ENCODE measurements at regions not wholly inside any gene's neighbourhood (a gene's known extent, or its start where the extent isn't known, plus 50 kb on each side); places are given as distances from the start of the nearest gene placed in this dataset.

DNA sequence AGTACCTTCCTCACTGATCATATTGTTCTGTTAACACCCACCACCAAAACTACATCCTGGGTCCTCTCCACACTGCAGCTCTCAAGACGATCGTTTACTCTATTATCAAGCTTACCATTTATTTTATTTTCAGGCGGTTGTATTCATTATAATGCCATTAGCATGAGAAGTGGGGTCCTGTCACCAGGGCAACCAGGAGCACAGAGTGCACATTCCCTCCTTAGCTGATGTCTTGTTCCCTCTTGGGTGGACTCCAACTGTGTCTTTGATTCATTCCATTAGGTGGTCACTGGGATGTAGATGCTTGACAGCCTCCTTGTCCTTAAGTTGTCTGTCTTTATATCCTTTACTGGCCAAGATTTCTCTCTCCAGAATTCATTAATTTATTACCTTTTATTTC lies 965.9 kb upstream of the EEF2KMT start:
- H3K4me1 ChIP-seq (ENCODE audit: control insufficient read depth in 1 of 2, low read depth in 2 of 2): no peaks in the 10 kb centered on the region
- no peak for DNase-seq (ENCODE audit: low spot score)
- no peak overlapping the region for H3K27ac ChIP-seq
- no peak for ATAC-seq (ENCODE audit: insufficient number of reproducible peaks, low FRiP score, low read depth)
- TF ChIP-seq, protein P1, sequence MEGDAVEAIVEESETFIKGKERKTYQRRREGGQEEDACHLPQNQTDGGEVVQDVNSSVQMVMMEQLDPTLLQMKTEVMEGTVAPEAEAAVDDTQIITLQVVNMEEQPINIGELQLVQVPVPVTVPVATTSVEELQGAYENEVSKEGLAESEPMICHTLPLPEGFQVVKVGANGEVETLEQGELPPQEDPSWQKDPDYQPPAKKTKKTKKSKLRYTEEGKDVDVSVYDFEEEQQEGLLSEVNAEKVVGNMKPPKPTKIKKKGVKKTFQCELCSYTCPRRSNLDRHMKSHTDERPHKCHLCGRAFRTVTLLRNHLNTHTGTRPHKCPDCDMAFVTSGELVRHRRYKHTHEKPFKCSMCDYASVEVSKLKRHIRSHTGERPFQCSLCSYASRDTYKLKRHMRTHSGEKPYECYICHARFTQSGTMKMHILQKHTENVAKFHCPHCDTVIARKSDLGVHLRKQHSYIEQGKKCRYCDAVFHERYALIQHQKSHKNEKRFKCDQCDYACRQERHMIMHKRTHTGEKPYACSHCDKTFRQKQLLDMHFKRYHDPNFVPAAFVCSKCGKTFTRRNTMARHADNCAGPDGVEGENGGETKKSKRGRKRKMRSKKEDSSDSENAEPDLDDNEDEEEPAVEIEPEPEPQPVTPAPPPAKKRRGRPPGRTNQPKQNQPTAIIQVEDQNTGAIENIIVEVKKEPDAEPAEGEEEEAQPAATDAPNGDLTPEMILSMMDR (IDR thresholded peaks at IDR 0.05): no peak
- H3K27me3 ChIP-seq (replicated peaks; ENCODE audit: insufficient read depth): no peaks in the 10 kb centered on the region
- H3K36me3 ChIP-seq: no peaks in the 10 kb centered on the region
- no peaks in the 10 kb centered on the region for H3K9me3 ChIP-seq
- no peak overlapping the region for H3K4me3 ChIP-seq

- DNase-seq (ENCODE audit: low spot score) (no peak), ATAC-seq (ENCODE audit: insufficient number of reproducible peaks, low FRiP score, low read depth) (no peak)
- Histone ChIP-seq H3K4me3 (no peak overlapping the region), H3K36me3 (no peaks in the 10 kb centered on the region), H3K27ac (no peak overlapping the region), H3K9me3 (no peaks in the 10 kb centered on the region), H3K4me1 (ENCODE audit: control insufficient read depth in 1 of 2, low read depth in 2 of 2) (no peaks in the 10 kb centered on the region), H3K27me3 (replicated peaks; ENCODE audit: insufficient read depth) (no peaks in the 10 kb centered on the region)
- TF ChIP-seq, protein P1 (IDR thresholded peaks at IDR 0.05): no peak
Observed at GRCh38 chr16:6059671-6060070, 962.1 kb upstream of the EEF2KMT start.

DNA sequence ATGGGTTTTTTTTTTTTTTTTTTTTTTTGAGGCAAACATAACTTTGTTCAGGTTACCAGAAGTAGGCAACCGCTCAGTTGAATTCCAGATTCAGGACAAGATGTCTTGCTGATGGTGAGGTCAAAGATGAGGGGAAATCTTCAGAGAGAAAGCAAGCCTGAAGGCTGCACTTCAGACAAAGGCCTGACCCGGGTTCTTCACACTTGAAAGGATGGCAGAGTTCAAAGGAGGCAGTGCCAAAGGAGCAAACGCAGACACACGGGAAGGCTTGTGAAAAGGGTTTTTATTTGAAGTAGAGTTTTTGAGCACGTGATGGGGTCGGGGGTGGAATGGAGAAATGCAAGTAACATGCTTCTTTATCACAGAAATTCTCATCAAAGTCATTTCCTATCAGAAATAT lies 960.2 kb upstream of the EEF2KMT start:
- Histone ChIP-seq H3K36me3 (no peaks in the 10 kb centered on the region), H3K4me3 (no peak overlapping the region), H3K27me3 (replicated peaks; ENCODE audit: insufficient read depth) (no peaks in the 10 kb centered on the region), H3K27ac (no peak overlapping the region), H3K4me1 (ENCODE audit: control insufficient read depth in 1 of 2, low read depth in 2 of 2) (no peaks in the 10 kb centered on the region), H3K9me3 (no peaks in the 10 kb centered on the region)
- DNase-seq (ENCODE audit: low spot score) (no peak), ATAC-seq (ENCODE audit: insufficient number of reproducible peaks, low FRiP score, low read depth) (no peak)
- TF ChIP-seq, protein P1 (IDR thresholded peaks at IDR 0.05): no peak

DNA sequence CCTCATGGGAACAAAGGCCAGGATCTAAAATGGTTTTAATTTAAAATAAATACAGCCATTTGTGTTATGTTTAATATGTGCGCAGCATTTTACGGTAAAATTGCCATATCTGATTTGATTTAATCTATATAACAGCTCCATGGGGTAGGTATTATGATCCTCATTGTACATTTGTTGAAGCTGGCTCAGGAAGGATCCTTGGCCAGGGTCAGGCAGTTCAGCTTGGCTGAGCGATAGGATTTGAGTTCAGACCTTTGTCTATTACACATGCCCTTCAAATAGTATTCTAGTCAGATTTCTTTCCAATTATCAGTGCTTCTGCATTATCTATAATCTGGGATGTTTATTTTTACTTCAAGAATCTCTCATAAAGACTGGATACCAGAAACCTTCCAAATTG lies 950.4 kb upstream of the EEF2KMT start:
- Histone ChIP-seq H3K27ac (no peak overlapping the region), H3K4me1 (ENCODE audit: control insufficient read depth in 1 of 2, low read depth in 2 of 2) (no peaks in the 10 kb centered on the region), H3K9me3 (no peaks in the 10 kb centered on the region), H3K4me3 (no peak overlapping the region), H3K36me3 (no peaks in the 10 kb centered on the region), H3K27me3 (replicated peaks; ENCODE audit: insufficient read depth) (no peaks in the 10 kb centered on the region)
- TF ChIP-seq, protein P1 (IDR thresholded peaks at IDR 0.05): no peak
- ATAC-seq (ENCODE audit: insufficient number of reproducible peaks, low FRiP score, low read depth) (no peak), DNase-seq (ENCODE audit: low spot score) (no peak)

DNA sequence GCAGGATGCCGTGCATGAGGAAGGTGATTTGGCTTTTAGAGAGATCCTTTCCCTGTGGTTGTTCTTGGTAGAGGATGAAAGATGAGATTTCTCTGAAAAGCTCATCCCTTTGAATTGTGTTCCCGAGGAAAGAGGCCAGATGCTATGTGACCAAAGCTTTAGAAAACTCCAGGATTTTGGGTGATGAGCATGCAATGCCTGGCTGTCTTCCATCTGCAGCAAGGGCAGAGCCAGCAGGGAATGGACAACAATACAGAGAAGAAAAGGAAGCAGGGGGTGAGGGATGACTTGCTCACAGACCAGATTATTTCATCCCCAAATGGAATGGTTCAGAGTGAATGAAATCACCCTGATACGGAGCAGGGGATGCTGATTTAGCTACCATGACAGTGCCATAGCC lies 949.7 kb upstream of the EEF2KMT start:
- H3K27me3 ChIP-seq (replicated peaks; ENCODE audit: insufficient read depth): no peaks in the 10 kb centered on the region
- no peak overlapping the region for H3K4me3 ChIP-seq
- TF ChIP-seq, protein P1 (IDR thresholded peaks at IDR 0.05): no peak
- no peaks in the 10 kb centered on the region for H3K4me1 ChIP-seq (ENCODE audit: control insufficient read depth in 1 of 2, low read depth in 2 of 2)
- no peak for ATAC-seq (ENCODE audit: insufficient number of reproducible peaks, low FRiP score, low read depth)
- no peaks in the 10 kb centered on the region for H3K9me3 ChIP-seq
- no peaks in the 10 kb centered on the region for H3K36me3 ChIP-seq
- no peak for DNase-seq (ENCODE audit: low spot score)
- no peak overlapping the region for H3K27ac ChIP-seq

Measured in thoracic aorta (tissue), 2 donors.